ENCODE measurements at regions not wholly inside any gene's neighbourhood (a gene's known extent, or its start where the extent isn't known, plus 50 kb on each side); places are given as distances from the start of the nearest gene placed in this dataset.

DNA sequence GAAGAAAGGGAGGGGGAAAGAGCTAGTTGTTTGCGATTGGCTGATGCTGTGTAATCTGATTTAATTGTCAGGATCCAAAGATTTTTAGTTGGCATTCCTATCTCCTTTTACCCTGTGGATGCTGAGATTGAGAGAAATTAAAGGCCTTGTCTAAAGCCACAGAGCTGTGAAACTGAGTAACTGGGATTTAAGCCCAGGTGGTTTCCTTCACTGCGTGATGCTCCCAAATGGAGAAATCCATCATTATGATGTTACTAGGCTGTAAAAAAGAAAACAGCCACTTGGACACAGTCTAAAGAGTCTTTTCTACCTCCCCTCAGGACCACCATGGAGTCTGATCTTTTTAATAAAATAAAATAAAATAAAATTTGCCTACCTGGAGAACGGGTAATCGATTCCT, 883.0 kb upstream of the NR2F2 start:
- TF ChIP-seq ZNF138 (CRISPR knock-in tag; IDR thresholded peaks at IDR 0.05; ENCODE audit: low read depth), result no peak
- TF ChIP-seq ZBTB3 (CRISPR knock-in tag; IDR thresholded peaks at IDR 0.05; ENCODE audit: borderline replicate concordance, low read depth), result no peak
- TF ChIP-seq ZNF296 (CRISPR knock-in tag; conservative IDR thresholded peaks at IDR 0.05), result no peak
- TF ChIP-seq, protein P1, sequence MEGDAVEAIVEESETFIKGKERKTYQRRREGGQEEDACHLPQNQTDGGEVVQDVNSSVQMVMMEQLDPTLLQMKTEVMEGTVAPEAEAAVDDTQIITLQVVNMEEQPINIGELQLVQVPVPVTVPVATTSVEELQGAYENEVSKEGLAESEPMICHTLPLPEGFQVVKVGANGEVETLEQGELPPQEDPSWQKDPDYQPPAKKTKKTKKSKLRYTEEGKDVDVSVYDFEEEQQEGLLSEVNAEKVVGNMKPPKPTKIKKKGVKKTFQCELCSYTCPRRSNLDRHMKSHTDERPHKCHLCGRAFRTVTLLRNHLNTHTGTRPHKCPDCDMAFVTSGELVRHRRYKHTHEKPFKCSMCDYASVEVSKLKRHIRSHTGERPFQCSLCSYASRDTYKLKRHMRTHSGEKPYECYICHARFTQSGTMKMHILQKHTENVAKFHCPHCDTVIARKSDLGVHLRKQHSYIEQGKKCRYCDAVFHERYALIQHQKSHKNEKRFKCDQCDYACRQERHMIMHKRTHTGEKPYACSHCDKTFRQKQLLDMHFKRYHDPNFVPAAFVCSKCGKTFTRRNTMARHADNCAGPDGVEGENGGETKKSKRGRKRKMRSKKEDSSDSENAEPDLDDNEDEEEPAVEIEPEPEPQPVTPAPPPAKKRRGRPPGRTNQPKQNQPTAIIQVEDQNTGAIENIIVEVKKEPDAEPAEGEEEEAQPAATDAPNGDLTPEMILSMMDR (CRISPR knock-in tag; IDR thresholded peaks at IDR 0.05), result no peak
- no peak for TF ChIP-seq EZH2 (conservative IDR thresholded peaks at IDR 0.05; ENCODE audit: low read depth, low read length)
- no peak for TF ChIP-seq TAF1 (CRISPR knock-in tag; IDR thresholded peaks at IDR 0.05)
- TF ChIP-seq, protein P2, sequence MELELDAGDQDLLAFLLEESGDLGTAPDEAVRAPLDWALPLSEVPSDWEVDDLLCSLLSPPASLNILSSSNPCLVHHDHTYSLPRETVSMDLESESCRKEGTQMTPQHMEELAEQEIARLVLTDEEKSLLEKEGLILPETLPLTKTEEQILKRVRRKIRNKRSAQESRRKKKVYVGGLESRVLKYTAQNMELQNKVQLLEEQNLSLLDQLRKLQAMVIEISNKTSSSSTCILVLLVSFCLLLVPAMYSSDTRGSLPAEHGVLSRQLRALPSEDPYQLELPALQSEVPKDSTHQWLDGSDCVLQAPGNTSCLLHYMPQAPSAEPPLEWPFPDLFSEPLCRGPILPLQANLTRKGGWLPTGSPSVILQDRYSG (CRISPR knock-in tag; IDR thresholded peaks at IDR 0.05), result no peak
- no peak for TF ChIP-seq ETV6 (CRISPR knock-in tag; conservative IDR thresholded peaks at IDR 0.05)
- no peak for TF ChIP-seq KDM1A (CRISPR knock-in tag; IDR thresholded peaks at IDR 0.05)
